HepG2 (cell line): ENCODE measurements at regions not wholly inside any gene's neighbourhood (a gene's known extent, or its start where the extent isn't known, plus 50 kb on each side); places are given as distances from the start of the nearest gene placed in this dataset.

Experiments
- ATAC-seq: fragments of 200-7000 bp; cut with Tn5 transposase; 3 replicates; pipeline ENCODE4 v1.9.1; 2020; ENCODE audit warnings: mild to moderate bottlenecking, moderate library complexity
- BruUV-seq: library from RNA; stranded (reverse); fragments of 400-500 nt; replicated peaks from 2 replicates; lab custom pipeline; 2021; lab: Mats Ljungman, UMichigan
- CTCF ChIA-PET: fragments of 300-600 bp; formaldehyde crosslinking; extraction: SDS; loops from one replicate; lab custom pipeline; 2021; ENCODE audit warnings: low total read pairs, inconsistent platforms, low intra/inter-chr PET ratio; lab: Yijun Ruan, JAX
- POLR2A ChIA-PET: fragments of 350-600 bp; sonication (Branson Sonifier 250); formaldehyde crosslinking; loops from one replicate; lab custom pipeline; 2020; ENCODE audit warnings: antibody characterized with exemption, inconsistent platforms; lab: Yijun Ruan, JAX
- DNase-seq: peaks from one replicate; pipeline ENCODE4 v3.0.0-alpha.2; 2015; ENCODE audit warnings: low spot score
- FAIRE-seq: peaks from 3 replicates; lab custom pipeline; 2011; peaks lifted over from hg19 to GRCh38; lab: Jason Lieb, UNC
- H2AFZ ChIP-seq: one replicate; pipeline ENCODE4 v1.6.1; 2011; ENCODE audit warnings: low read length, inconsistent platforms
- H3K27ac ChIP-seq: fragments of 300-600 bp; 3 replicates; pipeline ENCODE4 v1.8.0; 2011; ENCODE audit warnings: mixed run types, mild to moderate bottlenecking, mixed read lengths, low read length, inconsistent platforms; ENCODE audit not compliant: insufficient read depth; ENCODE audit errors: extremely low read length
- H3K27me3 ChIP-seq, 2 experiments: fragments of 200-600 bp in 1 of 2; 2 replicates in 1 of 2; 3 replicates in 1 of 2; pipeline versions ENCODE4 v1.6.0 to v1.8.0; 2011; ENCODE audit warnings: low read length in 2 of 2, mild to moderate bottlenecking in 2 of 2, moderate library complexity in 2 of 2, inconsistent platforms in 1 of 2; ENCODE audit not compliant: insufficient read depth in 2 of 2, control insufficient read depth in 1 of 2
- H3K36me3 ChIP-seq, 2 experiments: fragments of 200-600 bp in 1 of 2; replicated peaks in 1 of 2; 2 replicates in 1 of 2; 3 replicates in 1 of 2; pipeline versions ENCODE4 v1.5.1 to v1.8.0; 2011; ENCODE audit warnings: low read length in 2 of 2, inconsistent platforms in 1 of 2; ENCODE audit not compliant: insufficient read depth in 2 of 2, control insufficient read depth in 1 of 2
- H3K4me1 ChIP-seq: 2 replicates; pipeline ENCODE4 v1.5.1; 2012; ENCODE audit warnings: low read length, inconsistent platforms; ENCODE audit not compliant: insufficient read depth
- H3K4me2 ChIP-seq: 2 replicates; pipeline ENCODE4 v1.6.0; 2011; ENCODE audit warnings: low read depth, low read length, inconsistent platforms
- H3K4me3 ChIP-seq, 3 experiments: fragments of 200-600 bp in 1 of 3; sonication (generic), shearing (Covaris generic) in 1 of 3; replicated peaks in 1 of 3; 2 replicates each; pipeline ENCODE4 v1.5.1; 2011 to 2016; ENCODE audit warnings: low read length in 3 of 3, inconsistent platforms in 2 of 3, low read depth in 2 of 3, mild to moderate bottlenecking in 2 of 3, control low read depth in 1 of 3, mixed read lengths in 1 of 3; ENCODE audit not compliant: insufficient read depth in 1 of 3
- H3K79me2 ChIP-seq: one replicate; pipeline ENCODE4 v1.6.1; 2011; ENCODE audit warnings: low read length, inconsistent platforms; ENCODE audit not compliant: insufficient read depth
- H3K9ac ChIP-seq: 2 replicates; pipeline ENCODE4 v1.6.0; 2011; ENCODE audit warnings: mild to moderate bottlenecking, low read depth, low read length, inconsistent platforms; ENCODE audit not compliant: insufficient read depth
- H3K9me3 ChIP-seq: 2 replicates; pipeline ENCODE4 v1.5.1; 2012; ENCODE audit warnings: mild to moderate bottlenecking, low read length
- H4K20me1 ChIP-seq: 2 replicates; pipeline ENCODE4 v1.6.0; 2011; ENCODE audit warnings: inconsistent platforms, mild to moderate bottlenecking, low read length, moderate library complexity; ENCODE audit not compliant: insufficient read depth
- IKZF1 ChIP-seq: fragments of 450-650 bp; IDR thresholded peaks from 2 replicates; pipeline ENCODE4 v1.7.1; 2016
- NFIB ChIP-seq: sonication (generic); formaldehyde crosslinking; IDR thresholded peaks from 2 replicates; pipeline ENCODE4 v1.9.0; 2021; ENCODE audit warnings: missing genetic modification reagents, mild to moderate bottlenecking, borderline replicate concordance
- PHF5A ChIP-seq: IDR thresholded peaks from one replicate; pipeline ENCODE4 v1.6.1; 2018; ENCODE audit warnings: low read depth, missing genetic modification reagents; ENCODE audit not compliant: unreplicated experiment
- RBM22 ChIP-seq: fragments of 200-400 bp; formaldehyde crosslinking; optimal IDR thresholded peaks from 2 replicates; pipeline ENCODE3; 2017; ENCODE audit warnings: mild to moderate bottlenecking, low read length, moderate library complexity
- TAF1 ChIP-seq: sonication (generic); formaldehyde crosslinking; IDR thresholded peaks from 2 replicates; pipeline ENCODE4 v1.4.0; 2020; ENCODE audit warnings: missing genetic modification reagents
- TOE1 ChIP-seq: sonication (generic); formaldehyde crosslinking; IDR thresholded peaks from 2 replicates; pipeline ENCODE4 v1.4.0; 2020; ENCODE audit warnings: mild to moderate bottlenecking, missing genetic modification reagents
- ZBTB34 ChIP-seq: sonication (generic); formaldehyde crosslinking; IDR thresholded peaks from 2 replicates; pipeline ENCODE4 v1.8.0; 2022; ENCODE audit warnings: mild to moderate bottlenecking, missing genetic modification reagents
- ZBTB44 ChIP-seq: sonication (generic); formaldehyde crosslinking; IDR thresholded peaks from 2 replicates; pipeline ENCODE4 v1.4.0; 2020; ENCODE audit warnings: missing genetic modification reagents
- ZNF883 ChIP-seq: sonication (generic); formaldehyde crosslinking; IDR thresholded peaks from 2 replicates; pipeline ENCODE4 v1.5.1; 2020; ENCODE audit warnings: mild to moderate bottlenecking, missing genetic modification reagents; ENCODE audit errors: not compliant biosample characterization
- WGBS: methylation state at CpG from one replicate; pipeline ENCODE4 v1.1.6; 2017; ENCODE audit warnings: low lambda C conversion rate; 5-methylcytosine and 5-hydroxymethylcytosine counted together
- in situ Hi-C: cut with HindIII; loops from 2 replicates; pipeline ENCODE4 v1.10.0; 2017; ENCODE audit warnings: low pct_unique_long_range_greater_than_20kb; ENCODE audit not compliant: extremely low pct_ligation_motif_present
- intact Hi-C: fragments of 100-400 bp; cut with micrococcal nuclease; formaldehyde crosslinking; loops from one replicate; pipeline ENCODE4 v1.10.0; 2022; ENCODE audit not compliant: unreplicated experiment
- TF ChIP-seq, protein P1 (sequence below): sonication (generic); formaldehyde crosslinking; IDR thresholded peaks from 2 replicates; pipeline ENCODE4 v1.4.0; 2020; ENCODE audit warnings: mild to moderate bottlenecking, low read depth, missing genetic modification reagents

DNA sequence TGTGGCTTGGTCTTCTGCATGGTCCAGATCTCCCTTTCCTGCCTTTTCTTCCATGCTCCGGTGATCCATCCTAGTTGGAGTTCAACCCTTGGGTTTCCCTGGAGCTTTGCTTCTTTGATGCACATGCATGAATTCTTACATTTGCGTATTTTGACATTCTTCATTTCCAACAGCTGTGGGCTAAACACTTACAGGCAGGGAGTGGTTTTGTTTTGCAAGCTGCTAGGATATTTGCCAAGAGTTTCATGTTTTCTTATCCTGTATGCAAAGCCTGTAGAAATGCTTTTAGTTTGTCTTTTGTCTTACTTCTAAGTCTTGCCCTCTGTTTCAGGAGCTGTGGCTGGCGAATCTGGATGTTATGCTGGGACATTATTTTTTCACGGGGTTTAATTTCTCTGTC, 90.3 kb upstream of the PAXBP1 start:
- Histone ChIP-seq H3K27me3 (peaks cover 0 to 11% of the 10 kb centered on the region in 2 experiments; a peak in 2 of 5 replicates), H4K20me1 (no peaks in the 10 kb centered on the region), H3K9me3 (peaks cover 6% of the 10 kb centered on the region), H3K36me3 (no peaks in the 10 kb centered on the region), H3K79me2 (no peaks in the 10 kb centered on the region), H2AFZ (no peak overlapping the region), H3K4me3 (no peak overlapping the region), H3K27ac (no peak overlapping the region), H3K9ac (no peak overlapping the region), H3K4me1 (no peaks in the 10 kb centered on the region), H3K4me2 (no peak overlapping the region)
- ChIA-PET CTCF (no interaction called here), POLR2A (no interaction called here)
- ATAC-seq (no peak), FAIRE-seq (no peak), DNase-seq (no peak)
- intact Hi-C loops (no loop called here), in situ Hi-C loops (no loop called here)
- TF ChIP-seq, protein P1, sequence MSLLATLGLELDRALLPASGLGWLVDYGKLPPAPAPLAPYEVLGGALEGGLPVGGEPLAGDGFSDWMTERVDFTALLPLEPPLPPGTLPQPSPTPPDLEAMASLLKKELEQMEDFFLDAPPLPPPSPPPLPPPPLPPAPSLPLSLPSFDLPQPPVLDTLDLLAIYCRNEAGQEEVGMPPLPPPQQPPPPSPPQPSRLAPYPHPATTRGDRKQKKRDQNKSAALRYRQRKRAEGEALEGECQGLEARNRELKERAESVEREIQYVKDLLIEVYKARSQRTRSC (CRISPR knock-in tag), result no peak
- TF ChIP-seq ZBTB34 (CRISPR knock-in tag), result no peak
- TF ChIP-seq IKZF1, result no peak
- TF ChIP-seq NFIB, result no peak
- no peak for TF ChIP-seq TAF1
- TF ChIP-seq RBM22, result no peak
- TF ChIP-seq ZNF883 (CRISPR knock-in tag), result no peak
- 5% methylated on average over 4 of the region's 4 CpGs for WGBS
- no TSS peak for BruUV-seq

DNA sequence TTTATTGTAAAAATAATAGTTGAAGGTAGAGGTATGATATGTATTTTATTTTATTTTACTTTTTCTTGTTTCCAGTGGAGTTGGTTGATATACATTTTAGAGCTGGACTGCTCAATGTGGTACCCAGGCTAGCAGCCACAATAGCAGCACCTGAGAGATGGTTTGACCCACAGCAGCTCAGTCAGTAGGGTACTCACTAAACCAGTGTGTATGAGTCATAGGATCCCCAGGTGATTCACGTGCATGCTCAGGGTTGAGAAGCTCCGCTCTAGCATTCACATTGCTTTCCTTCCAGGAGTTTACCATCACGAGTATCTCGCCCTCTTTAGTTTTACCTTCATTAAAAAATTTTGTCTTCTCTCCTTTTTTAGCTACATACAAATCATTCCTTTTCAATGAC, 96.0 kb upstream of the PAXBP1 start:
- intact Hi-C loops (no loop called here), in situ Hi-C loops (no loop called here)
- ChIA-PET POLR2A (no interaction called here), CTCF (no interaction called here)
- DNase-seq, result no peak
- no peak for FAIRE-seq
- peaks cover 2 to 14% of the 10 kb centered on the region in 2 experiments; a peak in 4 of 5 replicates for H3K27me3 ChIP-seq
- no TSS peak for BruUV-seq
- H2AFZ ChIP-seq, result no peak overlapping the region
- H3K4me1 ChIP-seq, result no peaks in the 10 kb centered on the region
- TF ChIP-seq ZBTB44 (CRISPR knock-in tag), result no peak
- no peak for TF ChIP-seq PHF5A (CRISPR knock-in tag)
- TF ChIP-seq TOE1 (CRISPR knock-in tag), result no peak
- H3K4me3 ChIP-seq, result no peak overlapping the region
- no peak overlapping the region for H3K27ac ChIP-seq
- H4K20me1 ChIP-seq, result no peaks in the 10 kb centered on the region
- no peak overlapping the region for H3K4me2 ChIP-seq
- H3K9me3 ChIP-seq, result no peaks in the 10 kb centered on the region
- no peaks in the 10 kb centered on the region for H3K36me3 ChIP-seq
- WGBS, result 14% methylated on average over 4 of the region's 4 CpGs
- ATAC-seq, result no peak
- H3K9ac ChIP-seq, result no peak overlapping the region
- H3K79me2 ChIP-seq, result no peaks in the 10 kb centered on the region
